ENCODE measurements at regions not wholly inside any gene's neighbourhood (a gene's known extent, or its start where the extent isn't known, plus 50 kb on each side); places are given as distances from the start of the nearest gene placed in this dataset.

DNA sequence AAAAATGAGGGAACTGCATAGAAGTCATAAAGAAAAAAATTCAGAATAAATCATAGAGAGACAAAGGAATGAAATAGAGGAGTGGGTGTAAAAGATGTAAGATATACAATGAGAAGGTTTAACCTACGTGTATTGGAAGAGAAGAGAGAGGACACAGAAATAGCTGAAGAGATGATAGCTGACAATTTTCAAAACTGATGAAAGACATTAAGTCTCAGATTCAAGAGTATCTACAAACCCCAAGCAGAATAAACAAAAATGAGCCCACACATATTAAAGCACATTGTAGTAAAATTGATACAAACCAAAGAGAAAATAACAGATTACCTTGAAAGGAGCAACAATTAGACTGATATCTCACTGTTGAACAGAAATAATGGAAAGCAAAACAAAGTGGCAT, 107.9 kb upstream of the PRNP start:
- TF ChIP-seq, protein P1, sequence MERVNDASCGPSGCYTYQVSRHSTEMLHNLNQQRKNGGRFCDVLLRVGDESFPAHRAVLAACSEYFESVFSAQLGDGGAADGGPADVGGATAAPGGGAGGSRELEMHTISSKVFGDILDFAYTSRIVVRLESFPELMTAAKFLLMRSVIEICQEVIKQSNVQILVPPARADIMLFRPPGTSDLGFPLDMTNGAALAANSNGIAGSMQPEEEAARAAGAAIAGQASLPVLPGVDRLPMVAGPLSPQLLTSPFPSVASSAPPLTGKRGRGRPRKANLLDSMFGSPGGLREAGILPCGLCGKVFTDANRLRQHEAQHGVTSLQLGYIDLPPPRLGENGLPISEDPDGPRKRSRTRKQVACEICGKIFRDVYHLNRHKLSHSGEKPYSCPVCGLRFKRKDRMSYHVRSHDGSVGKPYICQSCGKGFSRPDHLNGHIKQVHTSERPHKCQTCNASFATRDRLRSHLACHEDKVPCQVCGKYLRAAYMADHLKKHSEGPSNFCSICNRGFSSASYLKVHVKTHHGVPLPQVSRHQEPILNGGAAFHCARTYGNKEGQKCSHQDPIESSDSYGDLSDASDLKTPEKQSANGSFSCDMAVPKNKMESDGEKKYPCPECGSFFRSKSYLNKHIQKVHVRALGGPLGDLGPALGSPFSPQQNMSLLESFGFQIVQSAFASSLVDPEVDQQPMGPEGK (CRISPR knock-in tag; IDR thresholded peaks at IDR 0.05; ENCODE audit: borderline replicate concordance), result no peak
- TF ChIP-seq ESRRG (CRISPR knock-in tag; IDR thresholded peaks at IDR 0.05) (no peak), ZNF565 (CRISPR knock-in tag; conservative IDR thresholded peaks at IDR 0.05; ENCODE audit: low read depth) (no peak), SNAI2 (CRISPR knock-in tag; IDR thresholded peaks at IDR 0.05) (no peak), RARB (CRISPR knock-in tag; IDR thresholded peaks at IDR 0.05) (no peak), PPARA (CRISPR knock-in tag; IDR thresholded peaks at IDR 0.05; ENCODE audit: borderline replicate concordance) (no peak), GLIS3 (CRISPR knock-in tag; IDR thresholded peaks at IDR 0.05) (no peak), ZNF8 (CRISPR knock-in tag; IDR thresholded peaks at IDR 0.05) (no peak), TOX (CRISPR knock-in tag; IDR thresholded peaks at IDR 0.05; ENCODE audit: borderline replicate concordance) (no peak), ISL1 (CRISPR knock-in tag; IDR thresholded peaks at IDR 0.05) (no peak), ZC3H10 (CRISPR knock-in tag; IDR thresholded peaks at IDR 0.05) (no peak), OSR1 (CRISPR knock-in tag; IDR thresholded peaks at IDR 0.05) (no peak), BACH2 (CRISPR knock-in tag; IDR thresholded peaks at IDR 0.05; ENCODE audit: borderline replicate concordance) (no peak)
- TF ChIP-seq, protein P2, sequence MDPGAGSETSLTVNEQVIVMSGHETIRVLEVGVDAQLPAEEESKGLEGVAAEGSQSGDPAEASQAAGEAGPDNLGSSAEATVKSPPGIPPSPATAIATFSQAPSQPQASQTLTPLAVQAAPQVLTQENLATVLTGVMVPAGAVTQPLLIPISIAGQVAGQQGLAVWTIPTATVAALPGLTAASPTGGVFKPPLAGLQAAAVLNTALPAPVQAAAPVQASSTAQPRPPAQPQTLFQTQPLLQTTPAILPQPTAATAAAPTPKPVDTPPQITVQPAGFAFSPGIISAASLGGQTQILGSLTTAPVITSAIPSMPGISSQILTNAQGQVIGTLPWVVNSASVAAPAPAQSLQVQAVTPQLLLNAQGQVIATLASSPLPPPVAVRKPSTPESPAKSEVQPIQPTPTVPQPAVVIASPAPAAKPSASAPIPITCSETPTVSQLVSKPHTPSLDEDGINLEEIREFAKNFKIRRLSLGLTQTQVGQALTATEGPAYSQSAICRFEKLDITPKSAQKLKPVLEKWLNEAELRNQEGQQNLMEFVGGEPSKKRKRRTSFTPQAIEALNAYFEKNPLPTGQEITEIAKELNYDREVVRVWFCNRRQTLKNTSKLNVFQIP (CRISPR knock-in tag; IDR thresholded peaks at IDR 0.05; ENCODE audit: borderline replicate concordance, low read depth), result no peak
- TF ChIP-seq, protein P3, sequence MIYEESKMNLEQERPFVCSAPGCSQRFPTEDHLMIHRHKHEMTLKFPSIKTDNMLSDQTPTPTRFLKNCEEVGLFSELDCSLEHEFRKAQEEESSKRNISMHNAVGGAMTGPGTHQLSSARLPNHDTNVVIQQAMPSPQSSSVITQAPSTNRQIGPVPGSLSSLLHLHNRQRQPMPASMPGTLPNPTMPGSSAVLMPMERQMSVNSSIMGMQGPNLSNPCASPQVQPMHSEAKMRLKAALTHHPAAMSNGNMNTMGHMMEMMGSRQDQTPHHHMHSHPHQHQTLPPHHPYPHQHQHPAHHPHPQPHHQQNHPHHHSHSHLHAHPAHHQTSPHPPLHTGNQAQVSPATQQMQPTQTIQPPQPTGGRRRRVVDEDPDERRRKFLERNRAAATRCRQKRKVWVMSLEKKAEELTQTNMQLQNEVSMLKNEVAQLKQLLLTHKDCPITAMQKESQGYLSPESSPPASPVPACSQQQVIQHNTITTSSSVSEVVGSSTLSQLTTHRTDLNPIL (CRISPR knock-in tag; IDR thresholded peaks at IDR 0.05; ENCODE audit: low read depth), result no peak
- no peak for ATAC-seq

DNA sequence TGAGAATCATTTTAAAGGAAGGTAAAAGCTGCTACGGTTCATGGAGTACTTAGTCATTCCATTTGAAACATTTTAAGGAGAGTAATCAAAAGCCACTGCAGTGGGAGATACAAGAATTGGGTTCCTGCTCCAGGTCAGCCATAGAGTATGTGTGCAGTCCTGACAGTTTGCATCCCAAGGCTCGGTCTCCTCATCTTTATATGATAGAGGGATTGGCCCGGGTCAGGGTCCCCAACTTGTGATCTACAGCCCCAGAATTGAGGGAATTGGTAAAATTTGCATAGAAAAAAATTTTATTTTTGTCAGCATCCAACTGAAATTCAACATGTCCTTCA, 111.9 kb upstream of the PRNP start:
- ATAC-seq, result peak; percentile 62; the same call in 2 of the 3 replicates
- no peak for TF ChIP-seq ZNF565 (CRISPR knock-in tag; conservative IDR thresholded peaks at IDR 0.05; ENCODE audit: low read depth)
- TF ChIP-seq, protein P4, sequence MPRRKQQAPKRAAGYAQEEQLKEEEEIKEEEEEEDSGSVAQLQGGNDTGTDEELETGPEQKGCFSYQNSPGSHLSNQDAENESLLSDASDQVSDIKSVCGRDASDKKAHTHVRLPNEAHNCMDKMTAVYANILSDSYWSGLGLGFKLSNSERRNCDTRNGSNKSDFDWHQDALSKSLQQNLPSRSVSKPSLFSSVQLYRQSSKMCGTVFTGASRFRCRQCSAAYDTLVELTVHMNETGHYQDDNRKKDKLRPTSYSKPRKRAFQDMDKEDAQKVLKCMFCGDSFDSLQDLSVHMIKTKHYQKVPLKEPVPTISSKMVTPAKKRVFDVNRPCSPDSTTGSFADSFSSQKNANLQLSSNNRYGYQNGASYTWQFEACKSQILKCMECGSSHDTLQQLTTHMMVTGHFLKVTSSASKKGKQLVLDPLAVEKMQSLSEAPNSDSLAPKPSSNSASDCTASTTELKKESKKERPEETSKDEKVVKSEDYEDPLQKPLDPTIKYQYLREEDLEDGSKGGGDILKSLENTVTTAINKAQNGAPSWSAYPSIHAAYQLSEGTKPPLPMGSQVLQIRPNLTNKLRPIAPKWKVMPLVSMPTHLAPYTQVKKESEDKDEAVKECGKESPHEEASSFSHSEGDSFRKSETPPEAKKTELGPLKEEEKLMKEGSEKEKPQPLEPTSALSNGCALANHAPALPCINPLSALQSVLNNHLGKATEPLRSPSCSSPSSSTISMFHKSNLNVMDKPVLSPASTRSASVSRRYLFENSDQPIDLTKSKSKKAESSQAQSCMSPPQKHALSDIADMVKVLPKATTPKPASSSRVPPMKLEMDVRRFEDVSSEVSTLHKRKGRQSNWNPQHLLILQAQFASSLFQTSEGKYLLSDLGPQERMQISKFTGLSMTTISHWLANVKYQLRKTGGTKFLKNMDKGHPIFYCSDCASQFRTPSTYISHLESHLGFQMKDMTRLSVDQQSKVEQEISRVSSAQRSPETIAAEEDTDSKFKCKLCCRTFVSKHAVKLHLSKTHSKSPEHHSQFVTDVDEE (CRISPR knock-in tag; IDR thresholded peaks at IDR 0.05), result no peak
- TF ChIP-seq, protein P1 (CRISPR knock-in tag; IDR thresholded peaks at IDR 0.05; ENCODE audit: borderline replicate concordance), result no peak
- TF ChIP-seq ZC3H10 (CRISPR knock-in tag; IDR thresholded peaks at IDR 0.05), result no peak
- TF ChIP-seq CSDC2 (CRISPR knock-in tag; IDR thresholded peaks at IDR 0.05), result no peak
- TF ChIP-seq RARB (CRISPR knock-in tag; IDR thresholded peaks at IDR 0.05), result no peak
- TF ChIP-seq SNAI2 (CRISPR knock-in tag; IDR thresholded peaks at IDR 0.05), result no peak
- no peak for TF ChIP-seq ZFP3 (CRISPR knock-in tag; IDR thresholded peaks at IDR 0.05)
- no peak for TF ChIP-seq ZNF70 (CRISPR knock-in tag; IDR thresholded peaks at IDR 0.05)
- no peak for TF ChIP-seq ZFP30 (CRISPR knock-in tag; IDR thresholded peaks at IDR 0.05)
- TF ChIP-seq, protein P2 (CRISPR knock-in tag; IDR thresholded peaks at IDR 0.05; ENCODE audit: borderline replicate concordance, low read depth), result no peak
- no peak for TF ChIP-seq ESRRG (CRISPR knock-in tag; IDR thresholded peaks at IDR 0.05)
- TF ChIP-seq, protein P3 (CRISPR knock-in tag; IDR thresholded peaks at IDR 0.05; ENCODE audit: low read depth), result no peak
- TF ChIP-seq ISL1 (CRISPR knock-in tag; IDR thresholded peaks at IDR 0.05), result no peak
- no peak for TF ChIP-seq OSR1 (CRISPR knock-in tag; IDR thresholded peaks at IDR 0.05)
- TF ChIP-seq TCF4 (CRISPR knock-in tag; IDR thresholded peaks at IDR 0.05; ENCODE audit: borderline replicate concordance), result no peak
- no peak for TF ChIP-seq ARNTL (CRISPR knock-in tag; IDR thresholded peaks at IDR 0.05; ENCODE audit: borderline replicate concordance, low read depth)
- TF ChIP-seq PPARA (CRISPR knock-in tag; IDR thresholded peaks at IDR 0.05; ENCODE audit: borderline replicate concordance), result no peak
- no peak for TF ChIP-seq ZNF8 (CRISPR knock-in tag; IDR thresholded peaks at IDR 0.05)
- TF ChIP-seq TOX (CRISPR knock-in tag; IDR thresholded peaks at IDR 0.05; ENCODE audit: borderline replicate concordance), result no peak
